ENCODE measurements at regions not wholly inside any gene's neighbourhood (a gene's known extent, or its start where the extent isn't known, plus 50 kb on each side); places are given as distances from the start of the nearest gene placed in this dataset.

DNA sequence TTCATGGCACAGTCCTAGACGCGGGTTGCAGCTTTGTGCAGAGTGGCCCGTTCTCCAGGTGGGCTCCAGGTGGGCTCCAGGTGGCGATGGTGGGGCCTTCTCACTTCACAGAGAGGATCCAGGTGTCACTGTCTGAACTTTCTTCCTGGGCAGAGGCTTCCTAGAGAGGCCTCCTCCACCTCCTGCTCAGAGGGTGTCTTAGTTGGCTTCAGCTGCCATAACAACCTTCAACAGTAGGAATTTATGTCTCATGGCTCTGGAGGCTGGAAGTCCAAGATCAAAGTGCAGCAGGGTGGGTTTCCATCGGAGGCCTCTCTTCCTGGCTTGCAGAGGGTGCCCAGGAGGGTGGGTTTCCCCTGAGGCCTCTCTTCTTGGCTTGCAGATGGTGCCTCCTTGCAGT lies 125.1 kb downstream of the GLRX3 start:
- in situ Hi-C loops (cut with MboI; ENCODE audit: low sequenced_read_pairs) = no loop called here
- 30% methylated on average over 2 of the region's 5 CpGs; no CpG with 5 or more reads in 1 of the 2 experiments for whole genome bisulfite sequencing, 2 experiments (ENCODE audit: extremely low coverage in 2 of 2, insufficient read length in 1 of 2)

More for the DNA sequence above, 125.1 kb downstream of the GLRX3 start:
- no peaks in the 10 kb centered on the region for H3K79me1 ChIP-seq (ENCODE audit: low read depth in 1 of 2, low read length in 2 of 2)
- POLR2A ChIA-PET (ENCODE audit: unreplicated experiment) = no interaction called here
- H2AK5ac ChIP-seq (ENCODE audit: low read depth, low read length) = no peak overlapping the region
- no peak overlapping the region for H2BK20ac ChIP-seq (ENCODE audit: low read depth, low read length)
- H2BK5ac ChIP-seq (ENCODE audit: low read depth, low read length, poor library complexity, severe bottlenecking) = no peak overlapping the region
- no peak overlapping the region for H4K8ac ChIP-seq (ENCODE audit: low read depth in 2 of 2, low read length in 2 of 2)
- H3K9me1 ChIP-seq (ENCODE audit: insufficient read depth, low read length) = no peaks in the 10 kb centered on the region
- H3K56ac ChIP-seq (ENCODE audit: extremely low read depth, insufficient read depth, low read length) = no peak overlapping the region
- H3K9ac ChIP-seq (ENCODE audit: low read depth, low read length) = no peak overlapping the region
- H4K91ac ChIP-seq (ENCODE audit: insufficient read depth, low read depth, low read length) = no peak overlapping the region
- no peak for TF ChIP-seq SMC3 (IDR thresholded peaks at IDR 0.05; ENCODE audit: low read depth, low read length)
- TF ChIP-seq, protein P1, sequence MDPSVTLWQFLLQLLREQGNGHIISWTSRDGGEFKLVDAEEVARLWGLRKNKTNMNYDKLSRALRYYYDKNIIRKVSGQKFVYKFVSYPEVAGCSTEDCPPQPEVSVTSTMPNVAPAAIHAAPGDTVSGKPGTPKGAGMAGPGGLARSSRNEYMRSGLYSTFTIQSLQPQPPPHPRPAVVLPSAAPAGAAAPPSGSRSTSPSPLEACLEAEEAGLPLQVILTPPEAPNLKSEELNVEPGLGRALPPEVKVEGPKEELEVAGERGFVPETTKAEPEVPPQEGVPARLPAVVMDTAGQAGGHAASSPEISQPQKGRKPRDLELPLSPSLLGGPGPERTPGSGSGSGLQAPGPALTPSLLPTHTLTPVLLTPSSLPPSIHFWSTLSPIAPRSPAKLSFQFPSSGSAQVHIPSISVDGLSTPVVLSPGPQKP (IDR thresholded peaks at IDR 0.05; ENCODE audit: borderline replicate concordance, low read depth, low read length) = no peak
- no peak for TF ChIP-seq MAZ (IDR thresholded peaks at IDR 0.05; ENCODE audit: borderline replicate concordance, low read depth, low read length)
- TF ChIP-seq NFE2L2 (IDR thresholded peaks at IDR 0.05; ENCODE audit: low read depth, low read length) = no peak
- no peak for TF ChIP-seq RCOR1 (IDR thresholded peaks at IDR 0.05; ENCODE audit: insufficient replicate concordance, low read length)
- no peak for TF ChIP-seq CEBPB (IDR thresholded peaks at IDR 0.05; ENCODE audit: low read depth, low read length)
- TF ChIP-seq FOS (IDR thresholded peaks at IDR 0.05; ENCODE audit: low read depth, low read length) = no peak
- no peak for TF ChIP-seq POLR2A (IDR thresholded peaks at IDR 0.05; ENCODE audit: low read depth, low read length)
- no peak for TF ChIP-seq MAFK (IDR thresholded peaks at IDR 0.05; ENCODE audit: low read depth, low read length)
- TF ChIP-seq RFX5 (IDR thresholded peaks at IDR 0.05; ENCODE audit: low read depth, low read length) = no peak
- TF ChIP-seq RAD21 (IDR thresholded peaks at IDR 0.05; ENCODE audit: low read length) = no peak
- TF ChIP-seq, protein P2, sequence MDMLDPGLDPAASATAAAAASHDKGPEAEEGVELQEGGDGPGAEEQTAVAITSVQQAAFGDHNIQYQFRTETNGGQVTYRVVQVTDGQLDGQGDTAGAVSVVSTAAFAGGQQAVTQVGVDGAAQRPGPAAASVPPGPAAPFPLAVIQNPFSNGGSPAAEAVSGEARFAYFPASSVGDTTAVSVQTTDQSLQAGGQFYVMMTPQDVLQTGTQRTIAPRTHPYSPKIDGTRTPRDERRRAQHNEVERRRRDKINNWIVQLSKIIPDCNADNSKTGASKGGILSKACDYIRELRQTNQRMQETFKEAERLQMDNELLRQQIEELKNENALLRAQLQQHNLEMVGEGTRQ (IDR thresholded peaks at IDR 0.05; ENCODE audit: low read depth, low read length) = no peak
- no peak for TF ChIP-seq BHLHE40 (IDR thresholded peaks at IDR 0.05; ENCODE audit: low read depth, low read length)
- TF ChIP-seq CHD1 (IDR thresholded peaks at IDR 0.05; ENCODE audit: low read depth, low read length) = no peak
- no peak for TF ChIP-seq MXI1 (IDR thresholded peaks at IDR 0.05; ENCODE audit: borderline replicate concordance, low read depth, low read length)
- TF ChIP-seq, protein P3, sequence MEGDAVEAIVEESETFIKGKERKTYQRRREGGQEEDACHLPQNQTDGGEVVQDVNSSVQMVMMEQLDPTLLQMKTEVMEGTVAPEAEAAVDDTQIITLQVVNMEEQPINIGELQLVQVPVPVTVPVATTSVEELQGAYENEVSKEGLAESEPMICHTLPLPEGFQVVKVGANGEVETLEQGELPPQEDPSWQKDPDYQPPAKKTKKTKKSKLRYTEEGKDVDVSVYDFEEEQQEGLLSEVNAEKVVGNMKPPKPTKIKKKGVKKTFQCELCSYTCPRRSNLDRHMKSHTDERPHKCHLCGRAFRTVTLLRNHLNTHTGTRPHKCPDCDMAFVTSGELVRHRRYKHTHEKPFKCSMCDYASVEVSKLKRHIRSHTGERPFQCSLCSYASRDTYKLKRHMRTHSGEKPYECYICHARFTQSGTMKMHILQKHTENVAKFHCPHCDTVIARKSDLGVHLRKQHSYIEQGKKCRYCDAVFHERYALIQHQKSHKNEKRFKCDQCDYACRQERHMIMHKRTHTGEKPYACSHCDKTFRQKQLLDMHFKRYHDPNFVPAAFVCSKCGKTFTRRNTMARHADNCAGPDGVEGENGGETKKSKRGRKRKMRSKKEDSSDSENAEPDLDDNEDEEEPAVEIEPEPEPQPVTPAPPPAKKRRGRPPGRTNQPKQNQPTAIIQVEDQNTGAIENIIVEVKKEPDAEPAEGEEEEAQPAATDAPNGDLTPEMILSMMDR (conservative IDR thresholded peaks at IDR 0.05; ENCODE audit: low read depth, low read length) = no peak
- intact Hi-C loops (cut with micrococcal nuclease) = no loop called here
- BruUV-seq (replicated peaks) = no TSS peak
- no peaks in the 10 kb centered on the region for H3K27me3 ChIP-seq (ENCODE audit: control insufficient read depth, insufficient read depth, low read length)
- H3K4me1 ChIP-seq (ENCODE audit: control insufficient read depth, insufficient read depth, low read length) = no peaks in the 10 kb centered on the region
- H2BK120ac ChIP-seq (ENCODE audit: low read depth, low read length) = no peak overlapping the region
- no peak overlapping the region for H3K23ac ChIP-seq (ENCODE audit: low read depth, low read length)
- no peaks in the 10 kb centered on the region for H4K20me1 ChIP-seq (ENCODE audit: insufficient read depth, low read length)
- DNase-seq (no peak), ATAC-seq (ENCODE audit: low read depth) (no peak)
- CTCF ChIA-PET = no interaction called here
- dilution Hi-C loops (cut with HindIII; ENCODE audit: low sequenced_read_pairs, unreplicated experiment) = no loop called here
- no peak overlapping the region for H3K4me2 ChIP-seq (ENCODE audit: low read depth, low read length)
- no peak overlapping the region for H4K5ac ChIP-seq (ENCODE audit: low read depth, low read length)
- no peak overlapping the region for H3K4ac ChIP-seq (ENCODE audit: low read depth, low read length)
- H3K27ac ChIP-seq (ENCODE audit: insufficient read depth, low read length) = no peak overlapping the region
- no peak overlapping the region for H3K18ac ChIP-seq (ENCODE audit: low read depth, low read length)
- no peak overlapping the region for H2BK15ac ChIP-seq (ENCODE audit: low read depth, low read length)
- H3K4me3 ChIP-seq (ENCODE audit: insufficient read depth, low read depth, low read length) = no peak overlapping the region
- H3K14ac ChIP-seq (replicated peaks; ENCODE audit: low read depth, low read length) = no peak overlapping the region
- H3K9me3 ChIP-seq (ENCODE audit: control insufficient read depth, insufficient read depth, low read length) = peaks cover 50% of the 10 kb centered on the region
- H2AFZ ChIP-seq (replicated peaks; ENCODE audit: low read length, poor library complexity) = no peak overlapping the region
- no peaks in the 10 kb centered on the region for H3K36me3 ChIP-seq (ENCODE audit: control insufficient read depth, insufficient read depth, low read length)
- H2AK9ac ChIP-seq (replicated peaks; ENCODE audit: low read depth, low read length, poor library complexity) = no peak overlapping the region
